ENCODE measurements at regions not wholly inside any gene's neighbourhood (a gene's known extent, or its start where the extent isn't known, plus 50 kb on each side); places are given as distances from the start of the nearest gene placed in this dataset.

DNA sequence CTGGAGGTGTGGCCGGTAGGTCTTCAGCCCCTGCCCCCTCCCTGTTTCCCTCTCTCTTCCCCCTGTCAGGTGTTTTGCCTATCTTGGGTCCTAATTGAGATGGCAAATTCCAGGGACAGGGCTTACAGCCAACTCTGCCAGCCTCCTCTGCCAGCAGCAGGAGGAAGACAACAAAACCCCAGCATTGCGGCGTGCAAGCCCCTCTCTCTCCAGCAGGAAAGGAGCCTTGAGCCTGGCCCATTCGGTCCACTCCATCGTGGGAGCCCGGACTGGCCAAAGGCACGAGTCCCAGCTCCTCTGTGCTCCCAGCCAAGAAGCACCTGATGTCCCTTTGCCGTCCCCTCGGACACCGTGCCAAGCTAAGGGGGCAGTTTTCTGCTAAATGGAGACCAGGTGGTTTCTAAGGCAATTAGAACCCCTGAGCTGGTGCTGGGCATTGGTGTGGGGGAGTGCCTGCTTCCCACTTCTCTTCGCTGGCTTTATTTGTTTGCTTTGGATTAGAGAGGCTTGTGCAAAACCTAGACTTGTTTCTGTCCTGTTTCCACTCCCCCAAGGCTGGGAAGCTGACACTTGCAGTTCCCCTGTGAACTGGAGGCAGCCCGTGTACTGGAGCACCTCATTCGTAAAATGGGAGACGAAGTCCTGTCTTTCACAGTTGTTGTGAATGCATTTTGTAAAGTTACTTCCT is 57.1 kb upstream of the LHX5 start:
- no peak for DNase-seq (ENCODE audit: extremely low spot score, unreplicated experiment)
- Mint-ChIP-seq H3K9me3 (ENCODE audit: unreplicated experiment) (no peaks in the 10 kb centered on the region), H3K36me3 (ENCODE audit: unreplicated experiment) (no peaks in the 10 kb centered on the region), H3K4me3 (ENCODE audit: unreplicated experiment) (no peak overlapping the region), H3K4me1 (ENCODE audit: unreplicated experiment) (no peaks in the 10 kb centered on the region), H3K27ac (ENCODE audit: unreplicated experiment) (no peak overlapping the region), H3K27me3 (ENCODE audit: unreplicated experiment) (peaks cover 3% of the 10 kb centered on the region)
- TF ChIP-seq, protein P1, sequence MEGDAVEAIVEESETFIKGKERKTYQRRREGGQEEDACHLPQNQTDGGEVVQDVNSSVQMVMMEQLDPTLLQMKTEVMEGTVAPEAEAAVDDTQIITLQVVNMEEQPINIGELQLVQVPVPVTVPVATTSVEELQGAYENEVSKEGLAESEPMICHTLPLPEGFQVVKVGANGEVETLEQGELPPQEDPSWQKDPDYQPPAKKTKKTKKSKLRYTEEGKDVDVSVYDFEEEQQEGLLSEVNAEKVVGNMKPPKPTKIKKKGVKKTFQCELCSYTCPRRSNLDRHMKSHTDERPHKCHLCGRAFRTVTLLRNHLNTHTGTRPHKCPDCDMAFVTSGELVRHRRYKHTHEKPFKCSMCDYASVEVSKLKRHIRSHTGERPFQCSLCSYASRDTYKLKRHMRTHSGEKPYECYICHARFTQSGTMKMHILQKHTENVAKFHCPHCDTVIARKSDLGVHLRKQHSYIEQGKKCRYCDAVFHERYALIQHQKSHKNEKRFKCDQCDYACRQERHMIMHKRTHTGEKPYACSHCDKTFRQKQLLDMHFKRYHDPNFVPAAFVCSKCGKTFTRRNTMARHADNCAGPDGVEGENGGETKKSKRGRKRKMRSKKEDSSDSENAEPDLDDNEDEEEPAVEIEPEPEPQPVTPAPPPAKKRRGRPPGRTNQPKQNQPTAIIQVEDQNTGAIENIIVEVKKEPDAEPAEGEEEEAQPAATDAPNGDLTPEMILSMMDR (IDR thresholded peaks at IDR 0.05), result no peak

DNA sequence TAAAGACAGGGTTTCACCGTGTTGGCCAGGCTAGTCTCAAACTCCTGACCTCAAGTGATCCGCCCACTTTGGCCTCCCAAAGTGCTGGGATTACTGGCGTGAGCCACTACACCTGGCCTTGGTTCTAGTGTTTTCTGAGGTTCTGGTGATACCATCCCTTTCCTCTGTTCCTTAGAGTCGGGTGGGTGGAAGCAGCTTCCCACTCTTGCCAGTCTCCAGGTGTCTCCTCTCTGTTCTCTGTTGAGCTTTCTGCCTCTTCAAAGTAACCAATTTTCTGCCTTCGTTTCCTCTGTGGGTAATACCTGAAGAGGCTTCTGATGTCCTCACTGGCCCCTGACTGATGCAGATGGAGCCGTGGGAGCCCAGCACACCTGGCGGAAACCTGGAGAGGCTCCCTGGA is 53.4 kb upstream of the LHX5 start:
- Mint-ChIP-seq H3K4me3 (ENCODE audit: unreplicated experiment) (no peak overlapping the region), H3K36me3 (ENCODE audit: unreplicated experiment) (no peaks in the 10 kb centered on the region), H3K27ac (ENCODE audit: unreplicated experiment) (no peak overlapping the region), H3K4me1 (ENCODE audit: unreplicated experiment) (no peaks in the 10 kb centered on the region), H3K27me3 (ENCODE audit: unreplicated experiment) (peaks cover 17% of the 10 kb centered on the region), H3K9me3 (ENCODE audit: unreplicated experiment) (no peaks in the 10 kb centered on the region)
- TF ChIP-seq, protein P1 (IDR thresholded peaks at IDR 0.05), result no peak
- DNase-seq (ENCODE audit: extremely low spot score, unreplicated experiment), result no peak

DNA sequence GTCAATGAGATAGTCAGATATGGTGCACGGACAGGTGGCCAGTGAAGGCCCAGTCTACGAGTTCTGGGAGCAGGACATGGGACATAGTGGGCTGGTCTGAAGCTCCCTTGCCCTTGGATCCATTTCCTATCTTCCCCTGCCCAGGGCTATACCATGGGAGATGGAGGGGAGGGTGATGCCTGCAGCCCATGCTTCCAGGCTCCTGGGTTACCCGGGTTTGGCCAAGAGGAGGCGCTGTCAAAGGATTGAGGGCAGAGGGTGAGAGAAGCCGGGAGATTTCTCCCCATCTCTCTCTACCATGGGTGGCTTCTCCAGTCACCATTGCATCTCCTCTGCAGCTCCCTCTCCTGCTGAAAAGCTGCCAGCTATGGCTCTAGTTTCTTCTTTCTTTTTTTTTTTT is 52.8 kb upstream of the LHX5 start:
- Mint-ChIP-seq H3K4me3 (ENCODE audit: unreplicated experiment) (no peak overlapping the region), H3K27me3 (ENCODE audit: unreplicated experiment) (peaks cover 17% of the 10 kb centered on the region), H3K36me3 (ENCODE audit: unreplicated experiment) (no peaks in the 10 kb centered on the region), H3K9me3 (ENCODE audit: unreplicated experiment) (no peaks in the 10 kb centered on the region), H3K27ac (ENCODE audit: unreplicated experiment) (no peak overlapping the region), H3K4me1 (ENCODE audit: unreplicated experiment) (no peaks in the 10 kb centered on the region)
- TF ChIP-seq, protein P1 (IDR thresholded peaks at IDR 0.05), result no peak
- no peak for DNase-seq (ENCODE audit: extremely low spot score, unreplicated experiment)

DNA sequence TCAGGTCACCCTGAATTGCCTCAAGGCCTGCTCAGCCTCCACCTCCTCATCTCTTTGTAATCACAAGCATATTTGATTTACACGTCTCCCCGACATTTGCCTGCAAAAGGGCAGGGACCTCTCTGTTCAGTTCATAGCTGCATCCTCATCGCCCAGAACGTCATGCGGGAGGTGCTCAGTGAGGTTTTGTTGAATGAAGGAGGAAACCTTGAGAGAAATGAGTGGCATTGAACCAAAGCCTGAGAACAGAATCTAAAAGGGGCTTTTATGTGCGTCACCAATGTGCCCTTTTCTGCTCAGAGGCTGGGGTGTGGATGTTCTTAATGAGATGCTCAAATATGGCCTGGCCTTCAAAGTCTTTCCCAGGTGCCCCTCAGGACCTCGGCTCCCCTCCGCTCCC is 50.0 kb upstream of the LHX5 start:
- TF ChIP-seq, protein P1 (IDR thresholded peaks at IDR 0.05), result no peak
- Mint-ChIP-seq H3K27me3 (ENCODE audit: unreplicated experiment) (peaks cover 24% of the 10 kb centered on the region), H3K36me3 (ENCODE audit: unreplicated experiment) (no peaks in the 10 kb centered on the region), H3K9me3 (ENCODE audit: unreplicated experiment) (no peaks in the 10 kb centered on the region), H3K4me3 (ENCODE audit: unreplicated experiment) (no peak overlapping the region), H3K4me1 (ENCODE audit: unreplicated experiment) (no peaks in the 10 kb centered on the region), H3K27ac (ENCODE audit: unreplicated experiment) (no peak overlapping the region)
- no peak for DNase-seq (ENCODE audit: extremely low spot score, unreplicated experiment)

Data from osteocyte (in vitro differentiated cells).